RPMI7951 (cell line): ENCODE measurements at regions not wholly inside any gene's neighbourhood (a gene's known extent, or its start where the extent isn't known, plus 50 kb on each side); places are given as distances from the start of the nearest gene placed in this dataset.
"Not testable (repeated sequence)": the region's sequence is repeated elsewhere in the genome, so short reads cannot be mapped to it uniquely, and the experiment has no call there.

Experiments used
- DNase-seq: peaks from one replicate; pipeline ENCODE4 v3.0.0-alpha.2; 2012; ENCODE audit warnings: low read depth

- no peak for DNase-seq
These were observed 366.7 kb downstream of the HHIPL2 start for GRCh38 chr1:222181191-222181590.

GRCh38 chr1:222177496-222177895 lies 370.4 kb downstream of the HHIPL2 start:
- DNase-seq = not testable (repeated sequence)

GRCh38 chr1:222171005-222171404 lies 376.9 kb downstream of the HHIPL2 start:
- peak; percentile 60 for DNase-seq

- DNase-seq = peak; percentile 57
These were observed 379.3 kb downstream of the HHIPL2 start for GRCh38 chr1:222168621-222169020.

- peak; percentile 42 for DNase-seq
These were observed 380.0 kb downstream of the HHIPL2 start for GRCh38 chr1:222167896-222168295.

GRCh38 chr1:222167111-222167510 lies 380.8 kb downstream of the HHIPL2 start:
- DNase-seq = peak; percentile 97

GRCh38 chr1:222165629-222166028 lies 382.3 kb downstream of the HHIPL2 start:
- peak; percentile 21 for DNase-seq

- DNase-seq = no peak
These were observed 384.0 kb downstream of the HHIPL2 start for GRCh38 chr1:222163895-222164294.

GRCh38 chr1:222161676-222162075 lies 386.2 kb downstream of the HHIPL2 start:
- peak; percentile 45 for DNase-seq

GRCh38 chr1:222157612-222158011 lies 390.3 kb downstream of the HHIPL2 start:
- no peak for DNase-seq

- no peak for DNase-seq
These were observed 398.3 kb upstream of the DUSP10 start for GRCh38 chr1:222140206-222140605.

GRCh38 chr1:222138095-222138494 lies 396.2 kb upstream of the DUSP10 start:
- no peak for DNase-seq

- DNase-seq = no peak
These were observed 395.0 kb upstream of the DUSP10 start for GRCh38 chr1:222136869-222137268.

GRCh38 chr1:222129041-222129440 lies 387.2 kb upstream of the DUSP10 start:
- DNase-seq = no peak

GRCh38 chr1:222127526-222128152 lies 385.8 kb upstream of the DUSP10 start:
- DNase-seq = no peak

GRCh38 chr1:222127096-222127495 lies 385.2 kb upstream of the DUSP10 start:
- no peak for DNase-seq

GRCh38 chr1:222126052-222126451 lies 384.2 kb upstream of the DUSP10 start:
- DNase-seq = no peak

GRCh38 chr1:222124602-222125001 lies 382.7 kb upstream of the DUSP10 start:
- peak; percentile 8 for DNase-seq

- no peak for DNase-seq
These were observed 381.2 kb upstream of the DUSP10 start for GRCh38 chr1:222123111-222123510.

- DNase-seq = no peak
These were observed 375.9 kb upstream of the DUSP10 start for GRCh38 chr1:222117809-222118208.

- no peak for DNase-seq
These were observed 372.8 kb upstream of the DUSP10 start for GRCh38 chr1:222114536-222115156.

GRCh38 chr1:222109836-222110235 lies 367.9 kb upstream of the DUSP10 start:
- peak; percentile 32 for DNase-seq

GRCh38 chr1:222107975-222108374 lies 366.1 kb upstream of the DUSP10 start:
- no peak for DNase-seq

- no peak for DNase-seq
These were observed 365.4 kb upstream of the DUSP10 start for GRCh38 chr1:222107267-222107666.
